Lower leg skin (tissue), 3 donors: ENCODE measurements at regions not wholly inside any gene's neighbourhood (a gene's known extent, or its start where the extent isn't known, plus 50 kb on each side); places are given as distances from the start of the nearest gene placed in this dataset.

Source experiments
- POLR2A ChIP-seq, 2 donors: fragments of 450-650 bp; IDR thresholded peaks; one replicate each; pipeline ENCODE4 v1.6.1; 2016 to 2017; ENCODE audit warnings: antibody characterized with exemption in 2 of 2, mild to moderate bottlenecking in 1 of 2, moderate library complexity in 1 of 2
- TF ChIP-seq, protein P1 (sequence below), 3 donors: fragments of 450-650 bp; IDR thresholded peaks; one replicate each; pipeline ENCODE4 v1.5.1; 2016; ENCODE audit warnings: antibody characterized with exemption in 3 of 3, mild to moderate bottlenecking in 3 of 3, moderate library complexity in 2 of 3

DNA sequence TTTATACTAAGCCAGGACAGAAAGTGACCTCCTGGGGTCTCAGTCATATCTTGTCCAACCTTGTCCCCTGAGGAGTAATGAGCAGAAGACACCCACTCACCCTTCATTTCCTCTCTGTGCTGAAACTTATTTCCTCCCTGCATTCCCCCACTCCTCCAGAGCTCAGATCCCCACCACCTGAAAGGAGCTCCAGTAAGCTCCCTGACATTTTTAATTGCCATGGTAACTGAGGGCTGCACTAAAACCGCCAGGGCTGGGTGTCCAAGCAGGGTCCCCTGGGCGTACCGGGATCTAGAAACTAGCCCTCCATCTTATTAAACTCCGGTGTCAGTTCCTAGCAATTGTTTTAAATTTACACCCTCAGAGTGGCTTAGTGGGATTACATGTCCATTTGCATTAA lies 393.3 kb upstream of the HNRNPA3 start:
- TF ChIP-seq, protein P1, sequence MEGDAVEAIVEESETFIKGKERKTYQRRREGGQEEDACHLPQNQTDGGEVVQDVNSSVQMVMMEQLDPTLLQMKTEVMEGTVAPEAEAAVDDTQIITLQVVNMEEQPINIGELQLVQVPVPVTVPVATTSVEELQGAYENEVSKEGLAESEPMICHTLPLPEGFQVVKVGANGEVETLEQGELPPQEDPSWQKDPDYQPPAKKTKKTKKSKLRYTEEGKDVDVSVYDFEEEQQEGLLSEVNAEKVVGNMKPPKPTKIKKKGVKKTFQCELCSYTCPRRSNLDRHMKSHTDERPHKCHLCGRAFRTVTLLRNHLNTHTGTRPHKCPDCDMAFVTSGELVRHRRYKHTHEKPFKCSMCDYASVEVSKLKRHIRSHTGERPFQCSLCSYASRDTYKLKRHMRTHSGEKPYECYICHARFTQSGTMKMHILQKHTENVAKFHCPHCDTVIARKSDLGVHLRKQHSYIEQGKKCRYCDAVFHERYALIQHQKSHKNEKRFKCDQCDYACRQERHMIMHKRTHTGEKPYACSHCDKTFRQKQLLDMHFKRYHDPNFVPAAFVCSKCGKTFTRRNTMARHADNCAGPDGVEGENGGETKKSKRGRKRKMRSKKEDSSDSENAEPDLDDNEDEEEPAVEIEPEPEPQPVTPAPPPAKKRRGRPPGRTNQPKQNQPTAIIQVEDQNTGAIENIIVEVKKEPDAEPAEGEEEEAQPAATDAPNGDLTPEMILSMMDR (IDR thresholded peaks at IDR 0.05): no peak
- no peak for TF ChIP-seq POLR2A (IDR thresholded peaks at IDR 0.05)
